ENCODE measurements at regions not wholly inside any gene's neighbourhood (a gene's known extent, or its start where the extent isn't known, plus 50 kb on each side); places are given as distances from the start of the nearest gene placed in this dataset.
"Not testable (repeated sequence)": the region's sequence is repeated elsewhere in the genome, so short reads cannot be mapped to it uniquely, and the experiment has no call there.

DNA sequence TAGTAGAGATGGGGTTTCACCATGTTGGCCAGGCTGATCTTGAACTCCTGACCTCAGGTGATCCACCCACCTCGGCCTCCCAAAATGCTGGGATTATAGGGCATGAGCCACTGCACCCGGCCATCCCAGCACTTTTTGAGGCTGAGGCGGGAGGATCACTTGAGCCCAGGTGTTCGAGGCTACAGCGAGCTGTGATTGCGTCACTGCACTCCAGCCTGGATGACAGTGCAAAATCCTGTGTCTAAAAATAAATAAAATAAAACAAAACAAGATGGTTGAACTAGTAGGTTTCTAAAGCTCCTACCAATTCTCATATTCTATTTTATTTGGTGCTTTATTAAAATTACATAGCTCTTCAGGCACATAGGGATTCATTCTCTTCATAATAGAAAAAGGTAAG, 890.3 kb upstream of the AUTS2 start:
- DNase-seq (ENCODE audit: low read depth): no peak

DNA sequence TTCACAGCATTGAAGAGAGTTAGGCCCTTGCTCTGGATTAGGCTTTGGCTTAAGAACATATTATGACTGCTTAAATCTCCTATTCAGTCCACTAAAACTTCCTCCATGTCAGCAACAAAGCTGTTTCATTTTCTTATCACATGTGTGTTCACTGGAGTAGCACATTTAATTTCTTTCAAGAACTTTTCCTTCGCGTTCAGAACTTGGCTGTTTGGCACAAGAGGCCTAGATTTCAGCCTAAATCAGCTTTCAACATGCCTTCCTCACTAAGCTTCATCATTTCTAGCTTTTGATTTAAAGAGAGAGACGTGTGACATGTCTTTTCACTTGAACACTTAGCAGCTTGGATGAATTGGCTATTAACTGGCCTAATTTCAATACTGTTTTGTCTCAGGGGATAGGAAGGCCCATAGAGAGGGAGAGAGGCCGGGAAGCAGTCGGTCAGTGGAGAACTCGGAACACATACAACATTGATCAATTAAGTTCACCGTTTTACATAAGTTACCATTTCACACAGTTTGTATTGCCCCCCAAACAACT, 885.2 kb upstream of the AUTS2 start:
- DNase-seq (ENCODE audit: low read depth): no peak

DNA sequence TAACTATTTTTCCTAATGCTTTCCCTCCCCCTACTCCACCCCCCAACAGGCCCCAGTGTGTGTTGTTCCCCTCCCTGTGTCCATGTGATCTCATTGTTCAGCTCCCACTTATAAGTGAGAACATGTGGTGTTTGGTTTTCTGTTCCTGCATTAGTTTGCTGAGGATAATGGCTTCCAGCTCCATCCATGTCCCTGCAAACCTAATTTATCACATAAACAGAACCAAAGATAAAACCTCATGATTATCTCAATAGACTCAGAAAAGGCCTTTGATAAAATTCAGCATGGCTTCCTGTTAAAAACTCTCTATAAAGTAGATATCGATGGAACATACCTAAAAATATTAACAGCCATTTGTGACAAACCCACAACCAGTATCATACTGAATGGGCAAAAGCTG, 884.1 kb upstream of the AUTS2 start:
- DNase-seq (ENCODE audit: low read depth): not testable (repeated sequence)

GRCh38 chr7:68715907-68716306, 882.4 kb upstream of the AUTS2 start:
- DNase-seq (ENCODE audit: low read depth): no peak

DNA sequence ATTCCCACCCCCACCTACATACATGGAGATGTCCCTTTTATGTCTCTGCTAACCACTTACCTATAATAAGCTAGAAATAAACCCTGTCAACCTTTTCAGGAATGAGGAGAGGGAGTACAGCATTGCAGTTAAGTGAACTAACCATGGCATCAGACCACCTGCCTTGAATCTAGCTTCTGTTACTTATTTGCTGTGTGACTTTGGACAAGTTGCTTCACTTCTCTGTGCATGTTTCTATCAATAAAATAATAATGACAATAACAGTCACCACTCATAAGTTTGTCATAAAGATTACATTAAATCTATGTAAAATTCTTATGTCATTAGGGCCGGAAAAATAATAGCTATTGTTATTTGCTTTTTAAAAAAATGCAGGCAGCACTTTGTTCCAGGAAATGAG, 881.1 kb upstream of the AUTS2 start:
- no peak for DNase-seq (ENCODE audit: low read depth)

GRCh38 chr7:68718097-68718551, 880.2 kb upstream of the AUTS2 start:
- DNase-seq (ENCODE audit: low read depth): no peak

DNA sequence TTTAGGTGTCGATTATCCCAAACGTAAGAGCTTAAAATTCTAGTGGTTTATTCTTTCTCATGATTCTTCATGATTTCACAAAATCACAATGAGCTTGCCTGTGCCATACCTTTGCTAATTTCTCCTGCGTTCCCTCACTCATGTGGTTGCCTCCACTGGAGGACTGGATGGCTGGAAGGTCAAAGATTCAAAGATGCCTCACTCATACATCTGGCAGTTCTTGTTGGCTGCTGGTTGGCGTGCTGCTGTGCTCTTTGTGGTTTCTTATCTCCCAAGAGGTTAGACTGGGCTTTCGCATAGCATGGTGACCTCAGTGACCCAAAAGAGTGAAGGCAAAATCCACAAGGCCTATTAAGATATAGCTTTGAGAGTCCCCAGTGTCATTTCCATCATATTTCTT, 877.6 kb upstream of the AUTS2 start:
- DNase-seq (ENCODE audit: low read depth): no peak

GRCh38 chr7:68722044-68722443, 876.2 kb upstream of the AUTS2 start:
- DNase-seq (ENCODE audit: low read depth): no peak

DNA sequence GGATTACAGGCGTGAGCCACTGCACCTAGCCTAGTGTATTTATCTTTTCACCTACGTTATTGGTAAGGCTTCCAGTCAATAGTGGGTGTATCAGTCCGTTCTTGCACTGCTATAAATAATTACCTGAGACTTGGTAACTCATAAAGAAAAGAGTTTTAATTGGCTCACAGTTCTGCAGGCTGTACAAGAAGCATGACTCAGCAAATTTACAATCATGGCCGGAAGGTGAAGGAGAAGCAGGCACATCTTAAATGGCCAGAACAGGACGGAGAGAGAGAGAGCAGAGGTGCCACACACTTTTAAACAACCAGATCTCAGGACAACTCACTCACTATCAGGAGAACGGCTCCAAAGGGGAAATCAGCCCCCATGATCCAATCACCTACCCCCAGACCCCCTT, 873.3 kb upstream of the AUTS2 start:
- no peak for DNase-seq (ENCODE audit: low read depth)

DNA sequence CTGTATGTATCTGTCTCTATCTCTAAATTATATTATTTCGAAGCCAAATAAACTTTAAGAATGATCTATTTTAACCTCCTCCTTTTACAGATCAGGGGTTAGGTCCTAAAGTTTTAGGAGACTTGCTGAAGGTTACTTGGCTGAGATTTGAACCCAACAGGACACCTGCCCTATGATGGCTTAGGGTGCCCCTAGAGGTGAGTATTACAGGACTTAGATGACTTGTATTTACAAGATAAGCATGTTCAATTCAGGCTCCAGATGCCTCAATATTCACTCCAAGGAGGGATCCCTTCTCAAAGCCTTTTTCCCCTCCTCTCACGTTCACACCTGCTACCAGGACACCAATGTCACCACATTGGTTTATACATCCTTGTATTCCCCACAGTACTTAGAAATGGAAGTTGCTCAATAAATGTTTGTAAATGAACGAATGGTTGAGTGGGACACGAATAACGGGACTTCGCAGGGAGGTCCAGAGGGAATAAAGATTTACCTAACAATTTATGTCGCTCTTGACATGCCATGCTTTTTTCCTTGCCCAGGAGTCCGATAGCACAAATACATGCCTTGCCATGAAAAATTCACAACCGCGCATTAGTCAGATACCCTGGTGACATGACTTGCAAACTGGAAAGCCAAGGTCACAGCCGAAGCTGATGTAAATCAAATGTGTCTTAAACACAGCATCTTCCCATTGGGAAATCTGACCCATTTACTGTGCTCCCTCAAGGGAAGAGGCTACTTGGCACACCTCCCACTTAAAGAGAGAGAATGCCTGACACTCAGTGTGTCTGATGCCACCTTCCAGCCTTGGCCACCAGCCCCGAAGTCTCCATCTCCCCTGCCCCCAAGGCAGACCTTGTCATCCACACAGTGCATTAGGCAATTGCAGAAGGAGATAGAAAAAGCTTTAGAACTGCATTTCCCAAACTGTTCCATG, 872.2 kb upstream of the AUTS2 start:
- no peak for DNase-seq (ENCODE audit: low read depth)

- not testable (repeated sequence) for DNase-seq (ENCODE audit: low read depth)
These were observed 869.6 kb upstream of the AUTS2 start for GRCh38 chr7:68728720-68729119.

- DNase-seq (ENCODE audit: low read depth): no peak
These were observed 868.9 kb upstream of the AUTS2 start for GRCh38 chr7:68729371-68729770.

- DNase-seq (ENCODE audit: low read depth): no peak
These were observed 868.1 kb upstream of the AUTS2 start for GRCh38 chr7:68730194-68730593.

DNA sequence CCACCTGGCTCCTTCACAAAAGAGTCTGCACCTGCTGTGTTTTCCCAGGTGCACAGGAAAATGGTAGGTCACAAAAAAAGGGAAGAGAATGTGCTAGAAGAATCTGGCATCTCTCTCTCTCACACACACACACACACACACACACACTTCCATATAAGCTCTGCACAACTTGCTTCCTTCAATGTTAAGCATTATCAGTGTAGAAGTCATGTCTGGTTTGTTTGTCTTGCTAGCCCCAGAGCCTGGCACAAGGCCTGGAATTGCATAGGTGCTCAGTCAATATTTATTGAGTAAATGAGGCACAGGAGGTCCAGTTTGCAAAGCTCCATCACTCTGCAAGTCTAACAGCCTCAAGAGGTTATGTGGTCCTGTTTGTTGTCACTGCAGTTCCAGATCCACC, 867.3 kb upstream of the AUTS2 start:
- DNase-seq (ENCODE audit: low read depth): no peak

- DNase-seq (ENCODE audit: low read depth): no peak
These were observed 864.8 kb upstream of the AUTS2 start for GRCh38 chr7:68733219-68734153.

DNA sequence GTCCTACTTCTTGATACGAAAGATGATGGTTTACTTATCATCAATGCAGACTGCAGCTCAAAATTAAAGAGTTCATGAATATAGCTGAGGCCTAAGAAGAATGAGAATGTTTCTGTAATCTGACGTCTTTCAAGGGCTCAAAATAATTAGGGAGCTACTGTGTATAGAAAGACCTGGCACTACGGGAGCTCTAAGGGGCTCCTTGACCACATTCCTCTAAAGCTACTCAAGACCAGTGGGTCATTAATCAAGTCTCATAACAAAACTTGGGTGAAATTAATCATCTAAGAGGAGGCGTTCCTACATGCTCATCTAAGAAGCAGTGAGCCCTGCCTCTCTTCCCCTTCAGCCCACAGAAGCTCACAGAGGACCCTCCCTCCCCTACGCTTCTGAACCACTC, 863.8 kb upstream of the AUTS2 start:
- DNase-seq (ENCODE audit: low read depth): no peak

DNA sequence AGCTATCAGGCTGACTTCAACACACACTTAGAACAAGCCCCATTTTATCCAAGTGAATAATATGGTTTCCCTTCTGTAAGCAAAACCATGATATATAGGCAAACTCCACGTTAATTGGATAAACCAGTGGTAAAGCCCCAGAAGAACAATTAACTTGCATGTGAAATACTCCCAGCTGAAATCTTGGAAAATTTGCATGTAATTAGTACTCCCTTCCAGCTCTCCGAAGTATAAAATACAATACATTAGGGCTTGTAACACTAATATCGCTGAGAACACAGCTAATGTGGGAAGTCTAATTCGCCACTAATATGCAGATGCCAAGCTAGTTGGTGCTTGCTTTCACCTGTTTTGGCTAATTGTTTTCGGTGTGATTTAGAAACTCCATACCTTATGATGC, 859.0 kb upstream of the AUTS2 start:
- DNase-seq (ENCODE audit: low read depth): no peak

DNA sequence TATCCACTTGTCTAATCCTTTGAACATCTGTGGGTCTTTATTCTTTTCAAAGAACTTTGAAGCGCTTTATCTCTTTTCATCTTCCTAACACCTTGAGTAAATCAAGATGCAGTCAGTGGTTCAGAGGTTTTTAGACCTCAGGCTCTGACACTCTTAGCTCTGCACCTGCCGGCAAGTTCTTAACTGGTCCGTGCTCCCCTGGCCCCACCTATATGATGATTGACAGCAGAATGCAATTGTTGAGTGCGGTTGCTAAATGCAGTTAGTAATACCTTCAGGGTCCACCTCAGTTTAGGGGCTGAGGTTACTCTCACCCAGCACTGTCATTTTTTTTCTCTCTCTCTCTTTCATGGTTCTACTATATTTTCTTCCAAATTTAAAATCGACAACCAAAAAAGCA, 854.2 kb upstream of the AUTS2 start:
- DNase-seq (ENCODE audit: low read depth): no peak

- no peak for DNase-seq (ENCODE audit: low read depth)
These were observed 849.1 kb upstream of the AUTS2 start for GRCh38 chr7:68748934-68749900.

DNA sequence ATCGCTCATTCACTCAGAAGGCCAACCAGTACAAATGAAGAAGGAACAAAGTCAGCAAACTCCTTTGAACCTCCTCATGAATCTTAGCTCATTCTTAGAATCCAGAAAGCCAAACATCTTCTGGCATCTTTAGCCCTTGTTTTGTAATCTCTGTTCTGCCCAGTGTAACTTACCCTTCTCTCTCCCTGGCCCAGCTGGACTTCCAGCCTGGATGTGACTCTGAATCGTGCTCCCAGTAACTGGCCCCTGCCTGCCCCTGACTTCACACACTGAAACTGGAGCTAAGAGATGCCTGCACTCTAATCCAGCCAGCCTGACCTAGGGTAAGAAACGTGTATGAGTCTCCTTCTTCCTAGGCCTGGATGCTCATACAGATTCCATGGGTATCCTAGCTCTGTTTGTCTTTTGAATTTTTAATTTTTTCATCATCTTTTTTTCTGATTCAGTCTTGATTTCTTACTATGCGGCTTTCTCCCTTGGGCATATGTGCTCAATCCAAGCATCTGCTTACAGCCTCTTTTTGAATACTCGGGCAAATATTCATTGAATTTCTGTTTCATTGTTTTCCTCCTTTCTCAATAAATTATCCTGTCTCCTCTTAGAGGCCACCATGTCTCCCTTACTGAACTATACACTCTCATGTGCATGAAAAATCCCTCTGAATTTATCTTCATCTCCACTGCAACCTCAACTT, 845.6 kb upstream of the AUTS2 start:
- no peak for DNase-seq (ENCODE audit: low read depth)

DNA sequence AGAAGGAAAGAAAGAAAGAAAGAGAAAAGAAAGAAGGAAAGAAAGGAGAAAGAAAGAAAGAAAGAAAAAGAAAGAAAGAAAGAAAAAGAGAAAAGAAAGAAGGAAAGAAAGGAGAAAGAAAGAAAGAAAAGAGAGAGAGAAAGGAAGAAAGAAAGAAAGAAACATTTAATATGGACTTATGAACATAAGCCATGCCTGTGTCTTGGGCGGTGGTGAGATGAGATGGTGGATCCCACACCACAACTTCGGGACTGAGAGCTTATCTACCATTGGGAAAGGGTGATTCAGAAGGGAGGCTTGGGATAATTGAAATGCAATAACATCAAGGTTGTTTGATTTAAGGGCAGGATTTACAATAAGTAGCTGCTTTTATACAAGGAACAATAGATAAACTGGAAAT, 843.9 kb upstream of the AUTS2 start:
- no peak for DNase-seq (ENCODE audit: low read depth)
